ENCODE measurements at regions not wholly inside any gene's neighbourhood (a gene's known extent, or its start where the extent isn't known, plus 50 kb on each side); places are given as distances from the start of the nearest gene placed in this dataset.

DNA sequence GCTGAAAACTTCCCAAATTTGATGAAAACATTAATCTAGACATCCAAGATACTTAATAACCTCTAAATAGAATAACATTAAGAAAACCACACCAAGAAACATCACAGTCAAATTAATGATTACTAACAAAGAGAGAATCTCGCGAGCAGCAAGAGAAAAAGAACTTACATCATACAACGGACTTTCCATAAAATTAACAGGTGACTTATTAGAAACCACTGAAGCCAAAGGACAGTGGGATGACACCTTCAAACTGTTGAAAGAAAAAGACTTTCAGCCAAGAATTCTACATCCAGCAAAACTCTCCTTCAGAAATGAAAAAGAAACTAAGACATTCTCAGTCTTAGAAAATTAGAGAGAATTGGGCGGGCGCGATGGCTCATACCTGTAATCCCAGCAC is 232.0 kb downstream of the SNCA start:
- WGBS, 2 donors (ENCODE audit: low coverage in 1 of 2): 96% methylated on average over 6 of the region's 6 CpGs
- intact Hi-C loops (cut with DNase I; ENCODE audit: low total_unique reads) (no loop called here), in situ Hi-C loops (cut with MboI; ENCODE audit: low pct_ligation_motif_present in 1 of 4, low pct_unique_long_range_greater_than_20kb in 1 of 4, low sequenced_read_pairs in 3 of 4) (no loop called here)
- H3K4me3 ChIP-seq: no peak overlapping the region
- no peaks in the 10 kb centered on the region for H3K4me1 ChIP-seq
- TF ChIP-seq CTCF (IDR thresholded peaks at IDR 0.05) (no peak), EP300 (IDR thresholded peaks at IDR 0.05; ENCODE audit: low read depth) (no peak), POLR2A (IDR thresholded peaks at IDR 0.05) (no peak), POLR2AphosphoS5 (IDR thresholded peaks at IDR 0.05) (no peak)
- H3K27me3 ChIP-seq: no peaks in the 10 kb centered on the region
- H3K9me3 ChIP-seq: no peaks in the 10 kb centered on the region
- H3K36me3 ChIP-seq: no peaks in the 10 kb centered on the region
- DNase-seq: no peak
- H3K27ac ChIP-seq: no peak overlapping the region

- intact Hi-C loops (cut with DNase I; ENCODE audit: low total_unique reads): no loop called here
- H3K4me3 ChIP-seq: no peak overlapping the region
- no peaks in the 10 kb centered on the region for H3K27me3 ChIP-seq
- H3K9me3 ChIP-seq: no peaks in the 10 kb centered on the region
- in situ Hi-C loops (cut with MboI; ENCODE audit: low pct_ligation_motif_present in 1 of 4, low pct_unique_long_range_greater_than_20kb in 1 of 4, low sequenced_read_pairs in 3 of 4): no loop called here
- no peak for DNase-seq
- H3K27ac ChIP-seq: no peak overlapping the region
- H3K36me3 ChIP-seq: no peaks in the 10 kb centered on the region
- no peaks in the 10 kb centered on the region for H3K4me1 ChIP-seq
- TF ChIP-seq EP300 (IDR thresholded peaks at IDR 0.05; ENCODE audit: low read depth) (no peak), POLR2A (IDR thresholded peaks at IDR 0.05) (no peak), CTCF (IDR thresholded peaks at IDR 0.05) (no peak), POLR2AphosphoS5 (IDR thresholded peaks at IDR 0.05) (no peak)
These were observed 237.9 kb downstream of the SNCA start for GRCh38 chr4:89599026-89599425.

DNA sequence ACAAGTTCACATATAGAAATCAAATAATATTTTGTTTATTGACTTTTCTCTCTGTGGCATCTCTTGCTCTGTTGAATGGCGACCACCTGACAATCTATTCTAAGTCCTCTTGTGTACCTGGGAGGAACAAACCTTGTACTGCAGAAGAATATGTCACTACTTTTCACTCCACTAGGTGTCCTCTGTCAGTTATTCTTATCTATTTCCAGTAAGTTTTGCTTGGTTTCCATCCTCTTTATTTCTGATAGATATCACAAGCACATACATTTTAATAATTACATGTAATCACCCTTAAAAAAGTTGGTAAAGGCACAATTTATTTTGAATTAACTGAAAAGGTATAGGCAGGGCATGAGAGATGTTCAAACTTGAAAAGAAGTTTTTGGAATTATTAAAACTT is 238.4 kb downstream of the SNCA start:
- intact Hi-C loops (cut with DNase I; ENCODE audit: low total_unique reads) (no loop called here), in situ Hi-C loops (cut with MboI; ENCODE audit: low pct_ligation_motif_present in 1 of 4, low pct_unique_long_range_greater_than_20kb in 1 of 4, low sequenced_read_pairs in 3 of 4) (no loop called here)
- H3K27ac ChIP-seq: no peak overlapping the region
- no peak for TF ChIP-seq POLR2A (IDR thresholded peaks at IDR 0.05)
- no peak for TF ChIP-seq EP300 (IDR thresholded peaks at IDR 0.05; ENCODE audit: low read depth)
- no peak for TF ChIP-seq POLR2AphosphoS5 (IDR thresholded peaks at IDR 0.05)
- TF ChIP-seq CTCF (IDR thresholded peaks at IDR 0.05): peak in 2 of 5 experiments; percentile 21 to 27
- no peaks in the 10 kb centered on the region for H3K27me3 ChIP-seq
- DNase-seq: no peak
- 80 to 83% methylated on average over 1 of the region's 1 CpG for WGBS, 2 donors (ENCODE audit: low coverage in 1 of 2)
- no peaks in the 10 kb centered on the region for H3K4me1 ChIP-seq
- H3K4me3 ChIP-seq: no peak overlapping the region
- no peaks in the 10 kb centered on the region for H3K9me3 ChIP-seq
- no peaks in the 10 kb centered on the region for H3K36me3 ChIP-seq

DNA sequence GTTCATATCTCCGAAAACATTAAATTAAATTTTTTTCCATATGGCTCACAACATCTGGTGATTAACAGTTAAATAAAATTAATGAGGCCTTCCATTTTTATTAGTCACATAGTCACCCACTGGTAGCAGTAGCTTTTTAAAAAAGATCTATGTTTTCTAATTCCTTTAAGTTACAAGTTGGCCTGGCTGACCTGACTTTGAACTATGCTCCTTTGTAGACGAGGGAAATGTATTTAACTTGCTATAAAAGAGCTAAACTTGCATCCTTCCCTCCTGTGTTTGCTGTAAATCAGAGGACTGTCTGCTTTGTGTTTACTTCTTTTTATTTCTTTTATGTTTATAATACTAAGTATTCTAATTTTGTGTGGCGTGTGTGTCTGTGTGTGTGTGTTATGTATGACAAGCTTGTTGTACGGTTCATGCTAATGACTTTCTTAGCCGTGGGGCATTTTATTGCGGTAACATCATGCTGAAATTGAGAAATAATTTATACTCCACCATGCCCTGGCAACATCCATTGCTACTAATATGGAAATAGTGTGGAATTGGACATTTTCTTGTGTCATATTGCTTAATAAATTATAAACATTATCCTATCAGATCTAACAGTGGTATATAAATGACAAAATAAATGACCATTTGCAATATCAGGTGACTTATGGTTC is 241.7 kb downstream of the SNCA start:
- no peaks in the 10 kb centered on the region for H3K9me3 ChIP-seq
- in situ Hi-C loops (cut with MboI; ENCODE audit: low pct_ligation_motif_present in 1 of 4, low pct_unique_long_range_greater_than_20kb in 1 of 4, low sequenced_read_pairs in 3 of 4): no loop called here
- no peak for DNase-seq
- no peaks in the 10 kb centered on the region for H3K27me3 ChIP-seq
- H3K36me3 ChIP-seq: no peaks in the 10 kb centered on the region
- intact Hi-C loops (cut with DNase I; ENCODE audit: low total_unique reads): no loop called here
- no peak overlapping the region for H3K4me3 ChIP-seq
- H3K27ac ChIP-seq: no peak overlapping the region
- H3K4me1 ChIP-seq: no peaks in the 10 kb centered on the region
- 76 to 81% methylated on average over 6 of the region's 6 CpGs for WGBS, 2 donors (ENCODE audit: low coverage in 1 of 2)
- no peak for TF ChIP-seq POLR2AphosphoS5 (IDR thresholded peaks at IDR 0.05)
- no peak for TF ChIP-seq POLR2A (IDR thresholded peaks at IDR 0.05)
- no peak for TF ChIP-seq CTCF (IDR thresholded peaks at IDR 0.05)
- no peak for TF ChIP-seq EP300 (IDR thresholded peaks at IDR 0.05; ENCODE audit: low read depth)

Measured in transverse colon (tissue), 4 donors.